ENCODE measurements at regions not wholly inside any gene's neighbourhood (a gene's known extent, or its start where the extent isn't known, plus 50 kb on each side); places are given as distances from the start of the nearest gene placed in this dataset.

- TF ChIP-seq POLR2AphosphoS5 (IDR thresholded peaks at IDR 0.05) (no peak), POLR2A (IDR thresholded peaks at IDR 0.05) (no peak)
- TF ChIP-seq, protein P1, sequence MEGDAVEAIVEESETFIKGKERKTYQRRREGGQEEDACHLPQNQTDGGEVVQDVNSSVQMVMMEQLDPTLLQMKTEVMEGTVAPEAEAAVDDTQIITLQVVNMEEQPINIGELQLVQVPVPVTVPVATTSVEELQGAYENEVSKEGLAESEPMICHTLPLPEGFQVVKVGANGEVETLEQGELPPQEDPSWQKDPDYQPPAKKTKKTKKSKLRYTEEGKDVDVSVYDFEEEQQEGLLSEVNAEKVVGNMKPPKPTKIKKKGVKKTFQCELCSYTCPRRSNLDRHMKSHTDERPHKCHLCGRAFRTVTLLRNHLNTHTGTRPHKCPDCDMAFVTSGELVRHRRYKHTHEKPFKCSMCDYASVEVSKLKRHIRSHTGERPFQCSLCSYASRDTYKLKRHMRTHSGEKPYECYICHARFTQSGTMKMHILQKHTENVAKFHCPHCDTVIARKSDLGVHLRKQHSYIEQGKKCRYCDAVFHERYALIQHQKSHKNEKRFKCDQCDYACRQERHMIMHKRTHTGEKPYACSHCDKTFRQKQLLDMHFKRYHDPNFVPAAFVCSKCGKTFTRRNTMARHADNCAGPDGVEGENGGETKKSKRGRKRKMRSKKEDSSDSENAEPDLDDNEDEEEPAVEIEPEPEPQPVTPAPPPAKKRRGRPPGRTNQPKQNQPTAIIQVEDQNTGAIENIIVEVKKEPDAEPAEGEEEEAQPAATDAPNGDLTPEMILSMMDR (IDR thresholded peaks at IDR 0.05): no peak
Measured at GRCh38 chr2:11094021-11094810, 61.1 kb upstream of the SLC66A3 start.

Measured in gastroesophageal sphincter (tissue), 3 donors.